ENCODE measurements at regions not wholly inside any gene's neighbourhood (a gene's known extent, or its start where the extent isn't known, plus 50 kb on each side); places are given as distances from the start of the nearest gene placed in this dataset.
A peak's percentile ranks its signal among the peaks of the same experiment; 100 is the strongest.

DNA sequence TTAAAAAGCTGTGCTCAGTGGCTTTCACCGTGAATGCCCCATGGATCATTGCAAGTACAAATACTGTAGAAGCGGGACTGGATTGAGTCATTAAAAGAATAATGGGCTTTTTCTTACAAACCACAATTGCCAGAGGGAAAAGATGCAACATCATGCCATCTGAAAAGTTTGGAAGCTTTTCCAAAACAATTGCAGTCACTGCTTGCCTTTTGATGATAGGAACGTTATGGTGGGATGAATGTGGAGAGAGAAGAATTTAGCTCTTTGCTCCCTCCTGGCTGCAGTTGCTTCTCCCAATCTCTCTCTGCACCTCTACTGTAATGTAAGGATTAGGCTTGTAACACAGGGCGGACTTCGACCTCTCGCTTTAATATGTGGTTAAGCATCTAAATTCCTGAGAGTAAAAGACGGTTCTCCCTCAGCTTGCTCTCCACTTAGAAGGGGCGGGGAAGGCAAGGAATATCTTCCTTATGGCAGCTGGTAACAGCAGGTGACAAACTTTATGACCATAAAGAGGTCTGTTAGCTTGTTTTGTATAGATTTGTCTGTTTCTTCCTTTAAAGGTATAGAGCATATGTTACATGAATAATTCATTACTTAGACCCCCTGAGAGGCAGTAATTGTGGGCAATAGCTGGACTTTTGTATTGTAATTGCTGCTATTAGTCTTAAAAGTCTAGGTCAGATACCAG lies 376.1 kb downstream of the UTRN start:
- TF ChIP-seq, protein P1, sequence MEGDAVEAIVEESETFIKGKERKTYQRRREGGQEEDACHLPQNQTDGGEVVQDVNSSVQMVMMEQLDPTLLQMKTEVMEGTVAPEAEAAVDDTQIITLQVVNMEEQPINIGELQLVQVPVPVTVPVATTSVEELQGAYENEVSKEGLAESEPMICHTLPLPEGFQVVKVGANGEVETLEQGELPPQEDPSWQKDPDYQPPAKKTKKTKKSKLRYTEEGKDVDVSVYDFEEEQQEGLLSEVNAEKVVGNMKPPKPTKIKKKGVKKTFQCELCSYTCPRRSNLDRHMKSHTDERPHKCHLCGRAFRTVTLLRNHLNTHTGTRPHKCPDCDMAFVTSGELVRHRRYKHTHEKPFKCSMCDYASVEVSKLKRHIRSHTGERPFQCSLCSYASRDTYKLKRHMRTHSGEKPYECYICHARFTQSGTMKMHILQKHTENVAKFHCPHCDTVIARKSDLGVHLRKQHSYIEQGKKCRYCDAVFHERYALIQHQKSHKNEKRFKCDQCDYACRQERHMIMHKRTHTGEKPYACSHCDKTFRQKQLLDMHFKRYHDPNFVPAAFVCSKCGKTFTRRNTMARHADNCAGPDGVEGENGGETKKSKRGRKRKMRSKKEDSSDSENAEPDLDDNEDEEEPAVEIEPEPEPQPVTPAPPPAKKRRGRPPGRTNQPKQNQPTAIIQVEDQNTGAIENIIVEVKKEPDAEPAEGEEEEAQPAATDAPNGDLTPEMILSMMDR (IDR thresholded peaks at IDR 0.05; ENCODE audit: low read depth, low read length), result 0 out of 2 replicates have a peak, but pooled peaks have one; percentile 5
- Histone ChIP-seq H3K27me3 (ENCODE audit: control insufficient read depth, insufficient read depth, low read length) (no peaks in the 10 kb centered on the region), H3K27ac (ENCODE audit: low read depth, low read length) (no peak overlapping the region), H3K4me3 (ENCODE audit: low read depth, low read length) (no peak overlapping the region), H3K9me3 (ENCODE audit: control insufficient read depth, insufficient read depth, low read length) (no peaks in the 10 kb centered on the region)
- ChIA-PET CTCF (interaction anchor here (0.5 kb wide), 1 partner anchor 30 kb away, joined by 3 read pairs; no protein-coding TSS in a partner anchor), POLR2A (no interaction called here)
- no peak for DNase-seq (ENCODE audit: low read depth, low spot score)

DNA sequence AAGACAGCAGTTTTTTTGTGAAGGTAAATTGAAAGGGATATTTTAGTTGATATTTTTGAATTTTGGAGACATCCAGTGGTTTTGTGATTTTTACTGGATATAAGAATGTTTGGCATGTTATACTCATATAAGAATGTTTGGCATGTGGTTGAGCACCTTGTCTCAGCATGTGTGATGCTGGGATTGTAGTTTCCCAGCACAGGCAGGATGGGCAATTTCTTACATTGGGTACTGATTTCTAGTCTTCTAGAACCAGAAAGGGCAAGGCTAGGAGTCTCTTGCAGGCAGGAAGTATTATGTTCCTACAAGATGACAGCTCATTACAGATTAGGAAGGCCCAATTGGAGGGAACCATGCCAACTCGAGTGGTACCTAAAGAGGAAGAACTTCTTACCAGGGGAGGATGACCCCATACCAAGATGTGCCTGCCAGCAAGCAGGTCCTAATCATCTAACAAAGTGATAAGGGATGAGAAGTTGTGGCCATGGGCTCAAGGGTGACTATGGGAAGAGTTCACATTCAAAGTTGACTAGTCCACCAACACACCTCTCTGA lies 377.8 kb downstream of the UTRN start:
- ChIA-PET POLR2A (no interaction called here), CTCF (interaction anchor here (0.6 kb wide), 1 partner anchor 9 kb away, joined by 3 read pairs; no protein-coding TSS in a partner anchor)
- TF ChIP-seq, protein P1 (IDR thresholded peaks at IDR 0.05; ENCODE audit: low read depth, low read length), result no peak
- Histone ChIP-seq H3K27ac (ENCODE audit: low read depth, low read length) (no peak overlapping the region), H3K27me3 (ENCODE audit: control insufficient read depth, insufficient read depth, low read length) (no peaks in the 10 kb centered on the region), H3K4me3 (ENCODE audit: low read depth, low read length) (no peak overlapping the region), H3K9me3 (ENCODE audit: control insufficient read depth, insufficient read depth, low read length) (no peaks in the 10 kb centered on the region)
- DNase-seq (ENCODE audit: low read depth, low spot score), result no peak

DNA sequence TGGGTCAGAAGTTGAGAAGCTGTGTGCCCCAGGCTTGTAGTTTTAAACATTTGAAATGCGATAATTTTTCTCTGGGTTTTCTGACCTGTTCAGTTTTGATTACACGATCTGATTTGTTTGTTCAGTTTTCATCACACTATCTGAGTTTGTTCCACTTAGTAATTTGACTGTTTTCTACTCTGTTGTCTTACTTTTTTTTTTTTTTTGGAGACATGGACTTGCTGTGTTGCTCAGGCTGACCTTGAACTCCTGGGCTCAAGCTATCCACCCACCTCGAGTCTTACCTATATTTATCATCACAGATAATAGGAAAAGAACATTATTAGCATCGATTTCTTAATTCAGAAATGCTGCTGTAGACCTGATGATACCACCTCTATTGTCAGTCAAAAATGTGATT lies 379.1 kb downstream of the UTRN start:
- Histone ChIP-seq H3K27me3 (ENCODE audit: control insufficient read depth, insufficient read depth, low read length) (no peaks in the 10 kb centered on the region), H3K27ac (ENCODE audit: low read depth, low read length) (no peak overlapping the region), H3K4me3 (ENCODE audit: low read depth, low read length) (no peak overlapping the region), H3K9me3 (ENCODE audit: control insufficient read depth, insufficient read depth, low read length) (no peaks in the 10 kb centered on the region)
- TF ChIP-seq, protein P1 (IDR thresholded peaks at IDR 0.05; ENCODE audit: low read depth, low read length), result no peak
- DNase-seq (ENCODE audit: low read depth, low spot score), result no peak
- POLR2A ChIA-PET, result no interaction called here
- CTCF ChIA-PET, result interaction anchor here (0.6 to 0.7 kb wide), 2 partner anchors 119 to 505 kb away, joined by 3 to 4 read pairs; no protein-coding TSS in a partner anchor

DNA sequence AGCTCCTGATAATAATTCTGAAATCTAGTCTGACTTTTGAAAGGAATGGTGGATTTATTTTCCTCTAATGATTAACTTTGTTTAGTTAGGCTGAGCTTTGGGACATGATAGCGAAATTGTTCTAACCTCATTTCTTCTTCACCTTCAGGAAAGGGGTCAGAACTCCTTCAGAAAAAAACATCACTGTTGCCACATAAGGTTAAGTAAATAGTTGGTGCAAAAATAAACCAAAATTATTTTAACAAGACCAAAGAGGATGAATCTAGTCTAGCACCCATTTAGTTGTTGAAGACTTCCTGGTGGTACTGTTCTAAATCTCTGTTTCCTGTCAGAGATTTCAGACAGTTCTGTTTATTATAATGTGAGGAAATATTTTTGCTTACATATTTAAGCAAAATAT lies 379.8 kb downstream of the UTRN start:
- Histone ChIP-seq H3K9me3 (ENCODE audit: control insufficient read depth, insufficient read depth, low read length) (no peaks in the 10 kb centered on the region), H3K4me3 (ENCODE audit: low read depth, low read length) (no peak overlapping the region), H3K27ac (ENCODE audit: low read depth, low read length) (no peak overlapping the region), H3K27me3 (ENCODE audit: control insufficient read depth, insufficient read depth, low read length) (no peaks in the 10 kb centered on the region)
- TF ChIP-seq, protein P1 (IDR thresholded peaks at IDR 0.05; ENCODE audit: low read depth, low read length), result no peak
- no peak for DNase-seq (ENCODE audit: low read depth, low spot score)
- POLR2A ChIA-PET, result no interaction called here
- CTCF ChIA-PET, result interaction anchor here (0.6 to 0.7 kb wide), 2 partner anchors 119 to 505 kb away, joined by 3 to 4 read pairs; no protein-coding TSS in a partner anchor

DNA sequence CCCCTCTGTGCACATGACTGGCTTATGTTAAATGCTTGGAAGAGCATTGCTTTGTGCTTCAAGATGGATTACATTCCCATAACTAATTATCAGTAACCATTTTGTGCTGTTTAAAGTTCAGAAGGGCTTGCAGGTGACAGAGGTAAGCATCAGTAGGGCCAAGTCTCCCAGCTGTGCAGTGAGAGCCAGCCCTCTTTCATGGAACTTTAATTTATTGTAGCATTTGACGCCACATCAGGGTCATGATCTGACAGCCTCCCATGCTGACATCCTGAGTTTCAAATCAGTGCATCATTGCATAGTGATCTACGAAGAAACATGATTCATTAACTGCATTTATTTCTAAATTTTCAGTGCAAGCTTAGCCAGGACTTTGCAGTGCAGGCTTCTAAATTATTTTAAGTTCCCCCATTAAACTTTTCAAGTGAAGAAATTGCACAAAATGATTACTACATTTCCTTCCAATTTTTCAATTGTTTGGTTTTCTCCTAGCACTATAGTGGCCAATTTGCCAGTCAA lies 380.9 kb downstream of the UTRN start:
- CTCF ChIA-PET, result no interaction called here
- H3K27ac ChIP-seq (ENCODE audit: low read depth, low read length), result no peak overlapping the region
- no peaks in the 10 kb centered on the region for H3K27me3 ChIP-seq (ENCODE audit: control insufficient read depth, insufficient read depth, low read length)
- no peaks in the 10 kb centered on the region for H3K9me3 ChIP-seq (ENCODE audit: control insufficient read depth, insufficient read depth, low read length)
- POLR2A ChIA-PET, result no interaction called here
- H3K4me3 ChIP-seq (ENCODE audit: low read depth, low read length), result no peak overlapping the region
- TF ChIP-seq, protein P1 (IDR thresholded peaks at IDR 0.05; ENCODE audit: low read depth, low read length), result no peak
- DNase-seq (ENCODE audit: low read depth, low spot score), result no peak

Data from AG04450 (cell line).